Epithelial cell of prostate (primary cell): ENCODE measurements at regions not wholly inside any gene's neighbourhood (a gene's known extent, or its start where the extent isn't known, plus 50 kb on each side); places are given as distances from the start of the nearest gene placed in this dataset.
"Not testable (repeated sequence)": the region's sequence is repeated elsewhere in the genome, so short reads cannot be mapped to it uniquely, and the experiment has no call there.

Experiments used
- DNase-seq: peaks from one replicate; pipeline ENCODE4 v3.0.0-alpha.2; 2011; ENCODE audit warnings: low read depth, low spot score
- H3K27ac ChIP-seq: fragments of 450-650 bp; 2 replicates; pipeline ENCODE4 v1.5.1; 2017; ENCODE audit warnings: mild to moderate bottlenecking

DNA sequence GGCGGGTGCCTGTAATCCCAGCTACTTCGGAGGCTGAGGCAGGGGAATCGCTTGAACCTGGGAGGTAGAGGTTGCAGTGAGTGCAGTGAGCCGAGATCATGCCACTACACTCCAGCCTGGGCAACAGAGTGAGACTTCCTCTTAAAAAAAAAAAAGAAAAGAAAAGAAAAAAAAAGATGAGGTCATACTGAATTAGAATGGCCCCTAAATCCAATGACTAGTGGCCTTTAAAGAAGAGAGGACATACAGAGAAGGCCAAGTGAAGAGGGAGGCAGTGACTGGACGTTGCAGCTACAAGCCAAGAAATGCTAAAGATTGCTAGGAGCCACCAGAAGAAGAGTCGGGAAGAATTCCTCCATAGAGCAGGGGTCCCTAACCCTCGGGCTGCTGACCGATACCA is 76.9 kb upstream of the TIAM1 start:
- no peak for DNase-seq
- no peak overlapping the region for H3K27ac ChIP-seq

DNA sequence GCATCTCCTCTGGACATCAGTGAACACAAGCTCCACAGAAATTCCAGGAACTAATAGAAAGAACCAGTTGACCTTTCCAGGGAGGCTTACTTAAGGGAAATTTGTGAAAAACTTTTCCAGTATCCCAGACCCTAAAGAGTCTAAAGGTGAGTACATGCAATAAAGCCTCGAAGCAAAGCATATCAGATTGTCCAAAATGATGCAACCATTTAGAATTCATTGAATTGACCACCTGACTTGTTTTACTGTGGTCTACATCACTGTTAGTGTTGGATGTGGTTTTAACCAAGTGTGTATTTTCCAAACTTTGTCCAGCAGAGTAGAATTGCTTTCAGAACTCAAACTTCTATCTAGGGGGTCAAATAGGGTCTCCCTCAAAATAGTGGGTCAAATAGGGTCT is 76.3 kb upstream of the TIAM1 start:
- no peak overlapping the region for H3K27ac ChIP-seq
- DNase-seq = no peak

DNA sequence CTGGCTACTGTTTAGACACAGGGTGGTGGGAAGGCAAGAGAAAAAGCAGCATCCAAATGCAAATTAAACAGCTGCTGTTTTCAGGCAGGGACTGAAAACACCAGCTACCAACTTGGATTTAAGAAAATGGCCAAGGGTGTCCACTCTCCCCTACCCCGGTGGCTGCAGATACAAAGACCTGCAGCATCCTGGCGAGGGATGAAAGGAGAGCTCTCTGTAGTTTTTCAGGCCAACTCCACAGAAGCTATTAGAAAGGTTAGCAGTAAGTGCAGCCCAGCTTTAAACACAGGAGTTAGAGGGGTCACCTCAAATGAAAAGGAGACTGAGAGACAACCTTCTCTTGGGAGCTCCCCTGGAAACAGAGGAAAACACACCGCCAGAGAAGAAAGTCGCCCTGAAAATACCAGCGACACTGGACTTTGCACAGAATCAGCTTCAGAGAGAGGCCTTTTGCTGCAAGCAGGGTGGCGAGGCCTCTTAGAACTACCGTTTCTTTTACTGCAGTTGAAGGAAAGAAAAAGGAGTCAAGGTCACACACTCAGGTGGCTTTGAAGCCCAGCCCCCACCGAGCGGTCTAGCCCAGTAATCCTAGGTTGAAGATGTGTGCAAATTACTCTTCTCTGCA is 74.4 kb upstream of the TIAM1 start:
- DNase-seq = no peak
- H3K27ac ChIP-seq = no peak overlapping the region

DNA sequence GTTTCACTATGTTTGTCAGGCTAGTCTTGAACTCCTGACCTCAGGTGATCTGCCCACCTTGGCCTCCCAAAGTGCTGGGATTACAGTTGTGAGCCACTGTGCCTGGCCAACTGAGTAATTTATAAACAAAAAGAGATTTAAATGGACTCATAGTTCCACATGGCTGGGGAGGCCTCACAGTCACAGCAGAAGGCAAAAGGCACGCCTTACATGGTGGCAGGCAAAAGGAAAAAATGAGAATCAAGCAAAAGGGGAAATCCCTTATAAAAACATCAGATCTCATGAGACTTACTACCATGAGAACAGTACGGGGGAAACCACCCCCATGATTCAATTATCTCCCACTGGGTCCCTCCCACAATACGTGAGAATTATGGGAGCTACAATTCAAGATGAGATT is 73.2 kb upstream of the TIAM1 start:
- H3K27ac ChIP-seq, DNase-seq: not testable (repeated sequence)

DNA sequence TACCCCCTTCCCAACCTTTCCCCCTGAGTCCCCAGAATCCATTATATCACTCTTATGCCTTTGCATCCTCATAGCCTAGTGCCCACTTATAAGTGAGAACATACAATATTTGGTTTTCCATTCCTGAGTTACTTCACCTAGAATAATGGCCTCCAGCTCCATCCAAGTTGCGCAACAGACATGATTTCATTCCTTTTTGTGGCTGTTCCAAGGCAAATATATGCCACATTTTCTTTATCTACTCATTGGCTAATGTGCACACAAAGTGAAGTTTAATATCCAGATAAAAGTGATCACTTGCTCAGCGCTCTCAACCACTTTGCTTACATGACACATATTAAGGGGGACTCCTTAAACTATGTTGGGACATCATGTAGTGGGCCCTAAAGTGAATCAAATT is 72.4 kb upstream of the TIAM1 start:
- DNase-seq = no peak
- H3K27ac ChIP-seq = no peak overlapping the region

DNA sequence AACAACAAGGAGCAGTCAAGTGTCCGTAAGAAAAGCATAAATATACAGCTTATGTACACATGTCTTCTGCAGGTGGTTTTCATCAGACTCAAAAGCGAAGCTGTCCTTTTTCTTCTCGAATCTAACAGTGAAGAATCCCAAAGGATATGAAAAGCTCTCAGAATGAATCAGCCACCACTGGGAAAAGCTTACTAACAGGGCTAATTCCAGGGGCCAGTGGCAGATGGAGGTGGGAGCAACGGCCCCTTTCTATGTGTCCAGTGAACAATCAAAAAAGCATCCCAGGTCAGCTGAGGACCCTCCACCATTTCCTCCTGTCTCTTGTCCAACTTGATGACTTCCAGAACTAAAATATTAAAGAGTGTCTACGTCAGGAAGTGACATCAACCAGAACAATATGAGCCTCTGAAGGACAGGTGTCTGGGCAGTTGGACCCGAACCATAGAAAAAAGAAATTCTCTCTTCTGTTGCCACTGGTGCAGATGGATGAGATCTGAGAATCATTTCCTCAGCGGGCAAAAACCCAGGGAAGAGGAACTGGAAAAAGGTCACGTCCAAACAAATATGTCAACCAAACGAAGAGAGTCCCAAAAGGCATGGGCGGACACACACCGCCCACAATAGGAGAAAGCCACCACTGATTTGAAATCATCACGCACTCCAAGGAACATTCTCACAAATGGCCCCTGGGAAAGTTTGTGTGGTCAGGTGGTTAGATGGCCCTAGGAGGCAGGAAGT is 70.4 kb upstream of the TIAM1 start:
- no peak overlapping the region for H3K27ac ChIP-seq
- DNase-seq = no peak

DNA sequence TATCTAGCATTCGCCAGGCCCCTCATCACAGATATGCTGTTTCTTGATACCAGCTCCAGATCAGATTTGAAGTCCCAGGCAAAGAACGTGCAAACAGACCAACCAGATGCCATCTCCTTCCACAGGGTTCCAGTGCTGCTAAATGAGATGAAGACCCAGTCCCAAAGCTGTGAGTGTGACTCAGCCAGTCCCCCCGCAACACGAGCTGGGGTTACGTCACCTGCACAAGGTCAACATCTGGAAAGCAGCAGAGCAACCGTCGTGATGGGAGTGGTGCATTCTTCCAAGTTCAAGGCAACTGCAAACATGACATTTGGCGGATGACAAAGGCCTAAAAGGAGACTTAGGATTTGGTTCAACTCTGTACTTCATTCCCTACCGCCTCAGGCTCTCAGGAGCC is 69.6 kb upstream of the TIAM1 start:
- no peak for DNase-seq
- H3K27ac ChIP-seq = no peak overlapping the region

DNA sequence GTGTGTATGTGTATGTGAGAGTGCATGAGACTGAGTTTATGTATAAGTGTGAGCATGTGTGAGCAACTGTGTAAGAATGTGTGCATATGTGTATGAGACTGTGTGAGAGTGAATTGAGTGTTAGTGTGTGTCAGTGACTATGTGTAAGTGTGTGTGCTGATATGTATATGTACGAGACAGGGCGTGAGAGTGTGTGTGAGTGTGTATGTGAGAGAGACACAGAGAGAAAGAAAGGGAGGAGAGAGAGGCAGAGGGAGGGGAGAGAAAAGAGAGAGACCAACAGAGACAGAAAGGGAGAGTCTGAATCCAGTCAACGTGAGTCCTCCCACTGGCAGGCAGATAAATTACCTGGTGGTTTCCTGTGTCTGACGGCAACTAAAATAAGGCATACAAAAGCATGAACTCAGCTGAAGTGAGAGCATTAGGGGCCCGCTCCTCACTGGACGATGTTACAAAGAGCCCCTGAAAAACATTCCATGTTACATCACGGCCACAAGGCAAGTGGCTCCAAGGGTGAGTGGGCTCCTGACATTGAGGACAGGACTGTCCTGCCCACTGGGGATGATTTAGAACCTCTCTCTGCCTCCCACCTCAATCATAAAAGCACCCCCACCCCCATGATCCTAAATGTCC is 66.6 kb upstream of the TIAM1 start:
- DNase-seq = no peak
- H3K27ac ChIP-seq = no peak overlapping the region

DNA sequence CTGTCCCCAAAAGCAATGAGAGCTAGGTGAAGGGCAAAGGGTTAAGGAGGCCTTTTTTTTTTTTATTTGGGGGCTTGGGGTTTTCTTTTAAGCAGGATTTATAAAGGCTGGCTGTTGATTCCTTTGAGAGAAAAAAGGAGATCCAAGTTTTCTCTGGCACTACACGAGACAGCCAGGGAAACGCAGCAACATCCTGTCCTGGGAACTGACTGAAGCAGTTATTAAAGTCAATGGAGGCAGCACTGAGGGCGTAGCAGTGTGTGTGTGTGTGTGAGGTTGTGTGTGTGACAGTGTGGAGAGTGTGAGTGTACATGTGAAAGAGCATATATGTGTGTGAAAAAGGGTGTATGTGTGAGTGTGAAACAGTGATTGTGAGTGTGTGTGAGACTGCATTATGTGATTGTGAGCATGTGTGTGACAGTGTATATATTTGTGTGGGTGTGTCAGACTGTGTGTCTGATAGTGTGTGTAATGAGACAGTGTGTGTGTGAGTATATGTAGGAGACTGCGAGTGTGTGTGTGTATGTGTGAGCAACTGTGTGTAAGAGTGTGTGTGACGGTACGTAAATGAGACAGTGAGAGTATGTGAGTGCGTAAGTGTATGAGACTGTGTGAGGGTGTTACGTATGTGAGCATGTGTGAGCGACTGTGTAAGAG is 65.9 kb upstream of the TIAM1 start:
- no peak overlapping the region for H3K27ac ChIP-seq
- DNase-seq = no peak

DNA sequence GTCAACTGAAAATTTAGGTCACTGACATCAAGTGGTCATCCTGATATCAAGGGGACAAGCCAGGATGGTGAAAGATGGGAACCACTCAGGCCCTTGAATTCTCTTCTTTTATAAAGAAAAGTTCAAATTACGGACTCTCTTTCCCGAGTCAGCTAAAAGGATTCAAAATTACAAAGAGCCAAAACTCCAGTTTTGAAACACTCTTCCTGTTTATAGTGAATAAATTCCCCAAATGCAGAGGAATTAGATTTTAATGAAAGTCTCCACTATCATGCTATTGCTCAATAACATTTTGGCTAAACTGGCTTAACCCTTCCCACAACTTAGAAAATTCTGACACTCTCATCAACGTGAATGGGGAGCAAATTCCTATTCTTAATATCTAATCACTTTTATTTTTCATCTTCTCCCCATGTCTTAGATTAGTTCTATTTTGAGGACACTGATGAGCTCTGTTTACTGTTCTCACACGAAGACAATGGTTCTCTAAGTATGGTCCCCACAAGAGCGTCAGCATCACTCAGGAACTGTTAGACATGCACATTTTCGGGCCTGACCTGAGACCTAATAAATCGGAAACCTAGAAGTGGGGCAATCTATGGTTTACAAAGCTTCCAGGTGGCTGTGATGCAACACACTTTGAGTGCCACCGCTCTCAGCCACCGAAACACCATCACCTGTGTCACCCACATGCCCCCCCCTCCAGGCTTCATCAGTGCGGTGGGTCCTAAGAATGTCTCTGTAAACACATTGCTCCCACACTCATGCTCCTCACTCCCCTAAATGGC is 64.4 kb upstream of the TIAM1 start:
- H3K27ac ChIP-seq = no peak overlapping the region

DNA sequence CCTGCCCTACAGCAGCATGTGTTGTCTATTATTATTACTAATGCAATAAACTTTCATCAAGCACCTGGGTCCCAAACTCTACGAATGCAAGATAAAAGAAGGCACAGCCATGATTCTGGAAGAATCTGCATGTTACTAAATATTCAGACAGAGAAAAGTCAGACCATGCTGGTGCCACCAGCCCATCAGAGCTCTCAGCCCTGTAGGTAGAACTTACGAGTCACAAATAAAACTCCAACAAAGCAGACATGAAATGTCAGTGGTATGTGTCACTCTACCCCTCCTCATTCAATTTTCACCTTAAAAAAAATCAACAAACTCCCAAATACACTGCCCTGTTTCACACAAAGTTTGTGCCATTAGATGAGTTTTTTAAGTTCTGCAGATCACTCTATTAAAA is 62.4 kb upstream of the TIAM1 start:
- DNase-seq = no peak
- H3K27ac ChIP-seq = no peak overlapping the region

More for the DNA sequence above, 64.4 kb upstream of the TIAM1 start:
- no peak for DNase-seq

DNA sequence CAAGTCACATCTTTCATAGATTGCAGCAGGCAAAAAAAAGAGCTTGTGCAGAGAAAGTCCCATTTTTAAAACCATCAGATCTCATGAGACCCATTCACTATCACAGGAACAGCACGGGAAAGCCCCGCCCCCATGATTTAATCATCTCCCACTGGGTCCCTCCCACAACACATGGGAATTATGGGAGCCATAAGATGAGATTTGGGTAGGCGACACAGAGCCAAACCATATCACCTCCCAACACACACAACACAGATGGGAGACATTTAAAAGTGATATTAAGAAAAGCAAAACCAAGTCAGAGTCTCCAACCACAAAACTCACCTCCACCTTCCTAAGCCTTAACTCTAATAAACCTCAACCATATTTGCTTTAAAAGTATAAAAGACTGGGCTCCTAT is 61.5 kb upstream of the TIAM1 start:
- no peak for DNase-seq
- H3K27ac ChIP-seq = no peak overlapping the region

DNA sequence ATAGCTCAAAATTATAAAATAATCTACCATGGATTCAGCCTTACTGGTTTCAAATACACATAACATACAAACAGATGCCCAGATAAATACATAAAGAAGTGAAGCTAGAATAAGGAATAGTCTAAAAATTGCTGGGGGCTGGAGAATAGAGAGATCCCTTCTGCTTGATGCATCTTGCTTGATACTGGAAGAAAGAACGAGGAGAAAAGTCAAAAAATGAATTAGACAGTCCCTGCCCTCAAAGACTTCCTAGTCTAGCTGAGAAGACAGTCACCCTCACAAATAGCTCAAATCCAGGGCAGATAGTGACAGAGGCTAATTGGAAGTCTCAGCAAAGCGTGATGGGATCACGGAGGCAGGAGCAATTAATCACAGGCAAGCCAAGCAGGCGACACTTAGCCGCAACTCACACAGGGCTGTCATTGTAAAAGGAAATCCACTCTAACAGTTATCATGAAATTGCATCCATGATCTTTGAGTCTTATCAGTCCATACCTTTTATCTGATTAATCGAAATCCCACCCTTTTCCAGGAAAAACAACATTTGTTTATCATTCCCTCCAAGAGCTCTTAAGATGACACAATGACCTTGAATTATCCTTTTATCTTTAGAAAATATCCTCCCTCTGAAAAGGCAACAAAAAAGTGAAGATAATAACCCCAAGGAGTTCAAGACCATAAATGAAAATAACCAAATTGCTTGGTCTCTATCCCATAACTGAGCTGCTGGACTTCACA is 59.7 kb upstream of the TIAM1 start:
- H3K27ac ChIP-seq = no peak overlapping the region
- DNase-seq = no peak

DNA sequence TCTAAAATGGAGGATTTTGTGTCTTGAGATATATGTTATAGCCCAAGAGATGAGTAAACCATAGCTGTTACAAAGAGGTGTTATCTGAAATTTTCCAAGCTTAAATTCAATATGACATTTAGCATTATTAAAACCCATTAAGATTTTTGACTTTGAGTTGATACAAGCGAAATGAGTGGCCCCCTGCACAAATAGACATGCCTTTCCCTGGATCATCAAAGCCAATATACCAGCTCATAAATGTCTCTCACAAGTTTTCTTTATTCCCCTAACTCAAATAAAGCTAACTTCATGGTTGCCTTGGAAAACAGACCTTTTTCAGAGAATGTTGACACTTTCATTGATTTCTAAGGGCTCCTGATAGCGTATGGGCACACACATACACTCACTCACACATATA is 55.5 kb upstream of the TIAM1 start:
- H3K27ac ChIP-seq = no peak overlapping the region

DNA sequence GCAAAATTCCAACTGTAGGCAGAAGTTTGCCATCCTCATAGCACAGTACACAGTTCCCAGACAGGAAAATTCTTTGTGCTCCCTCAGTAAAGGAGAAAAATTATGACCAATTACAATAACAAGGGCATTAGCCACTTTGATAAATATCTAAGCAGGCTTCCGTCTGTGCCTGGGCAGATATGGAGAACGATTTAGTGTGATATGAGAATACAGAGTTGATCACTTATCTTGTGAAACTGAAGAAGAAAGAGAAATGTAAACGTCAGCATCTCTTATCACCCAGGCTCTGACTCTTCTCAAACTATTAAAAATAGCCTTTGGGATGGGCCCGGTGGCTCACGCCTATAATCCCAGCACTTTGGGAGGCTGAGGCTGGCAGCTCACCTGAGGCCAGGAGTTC is 54.5 kb upstream of the TIAM1 start:
- no peak overlapping the region for H3K27ac ChIP-seq
- no peak for DNase-seq

More for the DNA sequence above, 55.5 kb upstream of the TIAM1 start:
- DNase-seq = no peak

DNA sequence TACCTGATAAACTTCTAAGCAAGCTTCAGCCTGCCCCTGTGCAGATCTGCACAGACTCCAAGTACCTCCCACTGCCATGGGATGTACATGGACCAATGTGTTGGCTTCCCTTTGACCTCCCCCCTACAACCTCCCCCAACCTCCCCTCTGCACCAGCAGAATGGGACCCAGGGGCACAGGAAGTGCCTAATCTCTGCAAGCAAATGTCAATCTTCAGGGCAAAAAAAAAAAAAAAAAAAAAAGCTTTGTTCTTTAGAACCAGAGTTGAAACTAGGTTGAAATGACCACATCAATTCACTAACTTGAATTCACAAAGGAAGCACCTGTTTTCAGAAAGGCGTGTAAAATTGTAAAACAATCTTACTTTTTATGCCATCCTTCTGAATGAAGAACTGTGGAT is 53.9 kb upstream of the TIAM1 start:
- no peak overlapping the region for H3K27ac ChIP-seq
- no peak for DNase-seq

DNA sequence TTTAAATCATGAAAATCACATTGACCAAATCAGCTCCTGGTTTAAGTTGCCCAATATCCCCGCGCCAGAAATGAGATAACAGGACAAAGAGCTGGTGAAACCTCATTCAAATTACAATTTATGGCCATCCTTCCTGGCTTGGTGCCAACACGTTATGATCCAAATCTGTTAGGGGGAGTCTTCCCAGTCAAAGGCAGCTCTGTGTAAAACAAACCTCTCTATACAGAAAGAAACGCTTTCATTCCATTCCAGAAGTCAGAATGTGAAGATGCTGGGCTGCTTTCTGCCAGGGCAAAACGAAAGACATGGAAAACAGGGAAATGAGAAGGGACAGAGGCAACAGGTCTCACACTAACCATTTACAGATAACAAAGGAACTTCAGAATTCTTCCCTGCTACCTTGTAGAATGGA is 53.5 kb upstream of the TIAM1 start:
- no peak overlapping the region for H3K27ac ChIP-seq
- no peak for DNase-seq

DNA sequence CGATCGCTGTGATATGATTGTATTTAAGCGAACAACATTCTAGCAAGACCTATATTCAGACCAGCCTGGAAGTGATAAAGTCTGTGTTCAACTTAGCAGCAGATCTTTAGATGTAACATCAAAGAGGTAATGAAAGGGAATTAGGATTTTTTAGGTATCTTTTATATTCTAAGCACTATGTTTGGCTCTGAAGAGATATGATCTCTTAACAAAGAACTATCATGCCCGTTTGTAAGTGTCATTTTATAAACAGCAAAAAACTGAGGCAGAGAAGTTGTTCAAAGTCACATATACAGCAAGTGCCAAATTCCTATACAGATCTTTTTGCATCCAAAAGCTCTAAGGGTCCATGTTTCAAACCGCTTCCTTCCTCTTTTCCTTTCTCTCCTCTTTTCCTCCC is 53.0 kb upstream of the TIAM1 start:
- no peak for DNase-seq

DNA sequence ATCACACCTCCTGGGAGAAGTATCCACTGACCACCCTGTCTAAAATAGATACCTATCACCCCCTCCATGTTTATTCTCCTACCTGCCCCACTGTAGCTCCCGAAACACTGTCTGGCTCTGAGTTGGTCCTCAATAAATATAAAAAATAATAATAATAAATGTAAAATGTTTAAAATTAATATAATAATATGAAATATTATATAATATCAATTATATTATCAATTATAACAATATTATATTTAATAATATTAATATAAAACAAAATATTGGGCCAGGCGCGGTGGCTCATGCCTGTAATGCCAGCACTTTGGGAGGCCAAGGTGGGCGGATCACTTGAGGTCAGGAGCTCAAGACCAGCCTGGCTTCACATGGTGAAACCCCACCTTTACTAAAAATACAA is 52.3 kb upstream of the TIAM1 start:
- DNase-seq = no peak
- no peak overlapping the region for H3K27ac ChIP-seq

More for the DNA sequence above, 53.0 kb upstream of the TIAM1 start:
- no peak overlapping the region for H3K27ac ChIP-seq

DNA sequence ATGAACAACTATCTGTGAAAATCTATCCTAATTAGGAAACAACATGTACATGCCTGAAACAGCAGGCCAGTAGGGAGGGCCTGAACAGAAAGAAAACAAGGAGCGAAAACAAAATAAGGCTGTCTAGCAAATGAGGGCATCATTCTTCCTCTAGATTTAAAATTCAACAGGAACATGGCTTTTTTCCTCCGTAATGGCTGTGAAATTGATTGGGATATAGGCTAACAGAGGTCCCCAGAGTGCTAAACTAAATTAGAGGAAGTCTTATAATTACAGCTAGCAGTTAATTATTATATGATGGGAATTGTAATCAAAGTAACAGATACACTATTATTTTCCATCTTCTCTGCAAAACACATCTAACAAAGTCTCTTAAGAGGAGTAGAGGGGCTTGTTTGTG is 51.7 kb upstream of the TIAM1 start:
- no peak for DNase-seq
- no peak overlapping the region for H3K27ac ChIP-seq
